ENCODE measurements at regions not wholly inside any gene's neighbourhood (a gene's known extent, or its start where the extent isn't known, plus 50 kb on each side); places are given as distances from the start of the nearest gene placed in this dataset.

GRCh38 chr17:13721705-13722104 lies 120.0 kb upstream of the HS3ST3A1 start:
- no peak for DNase-seq (ENCODE audit: low read depth)
- H3K4me3 ChIP-seq (ENCODE audit: control insufficient read depth, low read depth, low read length): no peak overlapping the region
- no peak for TF ChIP-seq CTCF (conservative IDR thresholded peaks at IDR 0.05; ENCODE audit: control insufficient read depth, insufficient read depth, low read depth, low read length)

GRCh38 chr17:13725288-13725990 lies 123.7 kb upstream of the HS3ST3A1 start:
- no peak overlapping the region for H3K4me3 ChIP-seq (ENCODE audit: control insufficient read depth, low read depth, low read length)
- DNase-seq (ENCODE audit: low read depth): peak; percentile 86
- no peak for TF ChIP-seq CTCF (conservative IDR thresholded peaks at IDR 0.05; ENCODE audit: control insufficient read depth, insufficient read depth, low read depth, low read length)

DNA sequence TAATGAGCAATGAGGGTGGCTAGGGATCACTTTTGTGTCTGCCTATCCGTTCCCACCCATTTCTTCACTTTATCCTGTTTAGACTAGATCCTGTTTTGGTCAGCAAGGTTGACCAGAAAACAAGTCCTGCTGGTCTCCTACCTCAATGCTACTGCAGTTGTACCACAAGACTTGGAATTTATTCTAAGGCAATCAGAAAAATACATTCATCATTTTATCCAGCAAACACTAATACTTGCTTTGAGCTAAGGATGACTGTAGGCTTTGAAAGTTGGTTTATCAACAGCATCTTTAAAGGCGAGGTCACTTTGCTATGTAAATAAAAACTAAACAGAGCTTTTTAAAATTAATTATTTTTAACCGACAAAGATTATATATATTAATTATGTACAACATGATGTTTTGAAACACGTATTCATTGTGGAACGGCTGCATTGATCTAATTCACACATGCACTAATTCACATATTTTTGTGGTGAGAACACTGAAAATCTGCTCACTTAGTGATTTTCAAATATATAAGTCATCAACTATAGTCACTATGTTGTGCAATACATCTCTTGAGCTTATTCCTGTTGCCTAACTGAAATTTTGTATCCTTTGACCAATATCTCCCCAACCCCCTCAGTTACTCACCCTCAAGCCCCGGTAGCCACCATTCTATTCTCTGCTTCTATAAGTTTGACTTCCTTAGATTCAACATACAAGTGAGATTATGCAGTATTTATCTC lies 125.9 kb upstream of the HS3ST3A1 start:
- TF ChIP-seq CTCF (conservative IDR thresholded peaks at IDR 0.05; ENCODE audit: control insufficient read depth, insufficient read depth, low read depth, low read length): no peak
- DNase-seq (ENCODE audit: low read depth): peak; percentile 93
- H3K4me3 ChIP-seq (ENCODE audit: control insufficient read depth, low read depth, low read length): no peak overlapping the region

- no peak for TF ChIP-seq CTCF (conservative IDR thresholded peaks at IDR 0.05; ENCODE audit: control insufficient read depth, insufficient read depth, low read depth, low read length)
- H3K4me3 ChIP-seq (ENCODE audit: control insufficient read depth, low read depth, low read length): no peak overlapping the region
- peak; percentile 82 for DNase-seq (ENCODE audit: low read depth)
Observed at GRCh38 chr17:13728781-13729180, 127.1 kb upstream of the HS3ST3A1 start.

DNA sequence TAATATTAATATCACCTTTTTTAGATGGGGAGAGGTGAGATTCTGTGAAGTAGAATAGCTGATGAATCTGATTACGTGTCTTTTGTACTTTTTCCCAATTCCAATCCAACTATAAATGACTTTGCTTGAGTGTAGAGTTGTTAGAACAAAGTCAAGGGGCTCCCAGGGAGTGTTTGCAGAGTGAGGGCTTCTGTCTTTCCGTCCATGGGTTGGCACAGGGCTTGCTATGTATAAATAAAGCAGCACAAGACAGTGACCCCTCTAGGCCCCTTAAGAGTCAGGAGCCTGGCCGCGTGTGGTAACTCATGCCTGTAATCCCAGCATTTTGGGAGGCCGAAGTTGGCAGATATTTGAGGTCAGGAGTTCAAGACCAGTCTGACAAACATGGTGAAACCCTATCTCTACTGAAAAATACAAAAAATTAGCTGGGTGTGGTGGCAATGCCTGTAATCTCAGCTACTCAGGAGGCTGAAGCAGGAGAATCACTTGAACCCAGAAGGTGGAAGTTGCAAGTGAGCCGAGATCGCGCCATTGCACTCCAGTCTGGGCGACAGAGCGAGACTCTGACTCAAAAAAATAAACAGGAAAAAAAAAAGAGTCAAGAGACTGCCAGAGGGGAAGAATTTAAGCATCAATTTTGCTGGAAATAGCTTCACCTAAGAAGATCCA lies 127.9 kb upstream of the HS3ST3A1 start:
- DNase-seq (ENCODE audit: low read depth): no peak
- H3K4me3 ChIP-seq (ENCODE audit: control insufficient read depth, low read depth, low read length): no peak overlapping the region
- no peak for TF ChIP-seq CTCF (conservative IDR thresholded peaks at IDR 0.05; ENCODE audit: control insufficient read depth, insufficient read depth, low read depth, low read length)

- no peak overlapping the region for H3K4me3 ChIP-seq (ENCODE audit: control insufficient read depth, low read depth, low read length)
Observed at GRCh38 chr17:13734880-13735279, 133.2 kb upstream of the HS3ST3A1 start.

More at GRCh38 chr17:13734880-13735279, 133.2 kb upstream of the HS3ST3A1 start:
- no peak for TF ChIP-seq CTCF (conservative IDR thresholded peaks at IDR 0.05; ENCODE audit: control insufficient read depth, insufficient read depth, low read depth, low read length)
- DNase-seq (ENCODE audit: low read depth): no peak

All from fibroblast of mammary gland (primary cell).